H9 (cell line): ENCODE measurements at regions not wholly inside any gene's neighbourhood (a gene's known extent, or its start where the extent isn't known, plus 50 kb on each side); places are given as distances from the start of the nearest gene placed in this dataset.

ENCODE experiments used
- DNase-seq: peaks from one replicate; pipeline ENCODE4 v3.0.0-alpha.2; 2017
- H2AFZ ChIP-seq: one replicate; pipeline ENCODE4 v1.6.1; 2013; ENCODE audit warnings: mild to moderate bottlenecking, low read length, control low read depth, moderate library complexity
- H2AK5ac ChIP-seq: 2 replicates; pipeline ENCODE4 v1.6.1; 2013; ENCODE audit warnings: low read length, control low read depth, mixed read lengths; ENCODE audit not compliant: insufficient read length
- H2BK120ac ChIP-seq: one replicate; pipeline ENCODE4 v1.6.1; 2013; ENCODE audit warnings: low read depth, mild to moderate bottlenecking, low read length, control low read depth, inconsistent platforms; ENCODE audit not compliant: poor library complexity, severe bottlenecking
- H2BK12ac ChIP-seq: 2 replicates; pipeline ENCODE4 v1.6.1; 2013; ENCODE audit warnings: low read length, control low read depth, mixed read lengths, low read depth; ENCODE audit not compliant: insufficient read length
- H2BK15ac ChIP-seq: 2 replicates; pipeline ENCODE4 v1.6.1; 2013; ENCODE audit warnings: low read depth, low read length, control low read depth
- H2BK20ac ChIP-seq: one replicate; pipeline ENCODE4 v1.6.1; 2013; ENCODE audit warnings: low read depth, mild to moderate bottlenecking, low read length, control low read depth, inconsistent platforms; ENCODE audit not compliant: poor library complexity, severe bottlenecking
- H2BK5ac ChIP-seq: 2 replicates; pipeline ENCODE4 v1.6.1; 2013; ENCODE audit warnings: low read length, control low read depth, mixed read lengths; ENCODE audit not compliant: insufficient read length
- H3K14ac ChIP-seq: 2 replicates; pipeline ENCODE4 v1.6.1; 2013; ENCODE audit warnings: low read length, control low read depth; ENCODE audit not compliant: insufficient read depth
- H3K18ac ChIP-seq: 2 replicates; pipeline ENCODE4 v1.6.1; 2013; ENCODE audit warnings: low read depth, mild to moderate bottlenecking, mixed read lengths, low read length, control low read depth; ENCODE audit not compliant: insufficient read length
- H3K23ac ChIP-seq: 2 replicates; pipeline ENCODE4 v1.6.1; 2013; ENCODE audit warnings: low read length, control low read depth, mixed read lengths, low read depth; ENCODE audit not compliant: insufficient read length
- H3K23me2 ChIP-seq: 2 replicates; pipeline ENCODE4 v1.6.1; 2013; ENCODE audit warnings: low read depth, mild to moderate bottlenecking, mixed read lengths, low read length, control low read depth; ENCODE audit not compliant: insufficient read length, poor library complexity, severe bottlenecking
- H3K27ac ChIP-seq: 2 replicates; pipeline ENCODE4 v1.5.1; 2013; ENCODE audit warnings: low read length, control low read depth, mixed read lengths, low read depth; ENCODE audit not compliant: insufficient read length
- H3K27me3 ChIP-seq: 2 replicates; pipeline ENCODE4 v1.6.1; 2013; ENCODE audit warnings: low read length, control low read depth, inconsistent platforms; ENCODE audit not compliant: insufficient read depth
- H3K4ac ChIP-seq: 2 replicates; pipeline ENCODE4 v1.6.1; 2013; ENCODE audit warnings: low read depth, mild to moderate bottlenecking, control low read depth, inconsistent platforms, low read length, moderate library complexity
- H3K4me1 ChIP-seq: 2 replicates; pipeline ENCODE4 v1.6.1; 2013; ENCODE audit warnings: low read length, control low read depth, inconsistent platforms; ENCODE audit not compliant: insufficient read depth
- H3K4me2 ChIP-seq: 2 replicates; pipeline ENCODE4 v1.6.1; 2013; ENCODE audit warnings: low read length, control low read depth, mixed read lengths; ENCODE audit not compliant: insufficient read length, insufficient read depth
- H3K56ac ChIP-seq: 2 replicates; pipeline ENCODE4 v1.6.1; 2013; ENCODE audit warnings: low read depth, mild to moderate bottlenecking, mixed read lengths, low read length, control low read depth; ENCODE audit not compliant: insufficient read length
- H3K79me1 ChIP-seq: 2 replicates; pipeline ENCODE4 v1.6.1; 2013; ENCODE audit warnings: low read depth, mild to moderate bottlenecking, moderate library complexity, low read length, control low read depth, inconsistent platforms; ENCODE audit not compliant: insufficient read depth, poor library complexity, severe bottlenecking
- H3K79me2 ChIP-seq: 2 replicates; pipeline ENCODE4 v1.6.1; 2013; ENCODE audit warnings: low read length, control low read depth, inconsistent platforms; ENCODE audit not compliant: insufficient read depth
- H3K9ac ChIP-seq: 2 replicates; pipeline ENCODE4 v1.6.1; 2013; ENCODE audit warnings: low read length, control low read depth, mixed read lengths; ENCODE audit not compliant: insufficient read length; ENCODE audit errors: extremely low read depth
- H3K9me3 ChIP-seq: one replicate; pipeline ENCODE4 v1.6.1; 2013; ENCODE audit warnings: low read depth, low read length, inconsistent platforms; ENCODE audit not compliant: control insufficient read depth
- H3T11ph ChIP-seq: one replicate; pipeline ENCODE4 v1.6.1; 2013; ENCODE audit warnings: mild to moderate bottlenecking, low read length, control low read depth, inconsistent platforms
- H4K20me1 ChIP-seq: one replicate; pipeline ENCODE4 v1.6.1; 2013; ENCODE audit not compliant: control insufficient read depth, insufficient read length, insufficient read depth
- H4K5ac ChIP-seq: 2 replicates; pipeline ENCODE4 v1.6.1; 2013; ENCODE audit warnings: low read depth, mild to moderate bottlenecking, mixed read lengths, low read length, control low read depth; ENCODE audit not compliant: insufficient read length
- H4K8ac ChIP-seq: replicated peaks from 2 replicates; pipeline ENCODE4 v1.6.1; 2013; ENCODE audit warnings: low read length, control low read depth, mixed read lengths, low read depth; ENCODE audit not compliant: insufficient read length
- H4K91ac ChIP-seq: 2 replicates; pipeline ENCODE4 v1.6.1; 2013; ENCODE audit warnings: low read depth, mild to moderate bottlenecking, moderate library complexity, mixed read lengths, low read length, control low read depth; ENCODE audit not compliant: insufficient read length
- H3K27ac Mint-ChIP-seq, 3 experiments: 2 replicates in 2 of 3; 3 replicates in 1 of 3; pipeline ENCODE4 v1.8.0; 2020 to 2021; ENCODE audit warnings: mixed read lengths in 3 of 3, mild to moderate bottlenecking in 1 of 3, moderate library complexity in 1 of 3
- H3K27me3 Mint-ChIP-seq: 2 replicates; pipeline ENCODE4 v1.8.0; 2021; ENCODE audit warnings: low read depth, mild to moderate bottlenecking, moderate library complexity, mixed read lengths
- H3K36me3 Mint-ChIP-seq, 3 experiments: 2 replicates in 2 of 3; 3 replicates in 1 of 3; pipeline ENCODE4 v1.8.0; 2020 to 2021; ENCODE audit warnings: low read depth in 3 of 3, mixed read lengths in 3 of 3; ENCODE audit not compliant: insufficient read depth in 1 of 3
- H3K4me1 Mint-ChIP-seq, 2 experiments: 2 replicates each; pipeline ENCODE4 v1.8.0; 2020; ENCODE audit warnings: mixed read lengths in 2 of 2
- H3K4me3 Mint-ChIP-seq, 2 experiments: 2 replicates in 1 of 2; 3 replicates in 1 of 2; pipeline ENCODE4 v1.8.0; 2020 to 2021; ENCODE audit warnings: mild to moderate bottlenecking in 2 of 2, mixed read lengths in 2 of 2, moderate library complexity in 1 of 2
- H3K9me3 Mint-ChIP-seq, 2 experiments: 2 replicates in 1 of 2; 3 replicates in 1 of 2; pipeline ENCODE4 v1.8.0; 2020; ENCODE audit warnings: mild to moderate bottlenecking in 2 of 2, mixed read lengths in 2 of 2, moderate library complexity in 1 of 2
- WGBS: extraction: QIAGEN DNeasy Blood & Tissue Kit; methylation state at CpG from one replicate; pipeline ENCODE4 v1.1.7; 2013; ENCODE audit warnings: missing lambda C conversion rate, low lambda C conversion rate, mixed read lengths; ENCODE audit not compliant: insufficient read length; ENCODE audit errors: extremely low coverage; 5-methylcytosine and 5-hydroxymethylcytosine counted together
- TF ChIP-seq, protein P1 (sequence below): fragments of 200-600 bp; sonication (generic); conservative IDR thresholded peaks from 3 replicates; pipeline ENCODE4 v1.8.0; 2021; ENCODE audit warnings: antibody characterized with exemption, mild to moderate bottlenecking

DNA sequence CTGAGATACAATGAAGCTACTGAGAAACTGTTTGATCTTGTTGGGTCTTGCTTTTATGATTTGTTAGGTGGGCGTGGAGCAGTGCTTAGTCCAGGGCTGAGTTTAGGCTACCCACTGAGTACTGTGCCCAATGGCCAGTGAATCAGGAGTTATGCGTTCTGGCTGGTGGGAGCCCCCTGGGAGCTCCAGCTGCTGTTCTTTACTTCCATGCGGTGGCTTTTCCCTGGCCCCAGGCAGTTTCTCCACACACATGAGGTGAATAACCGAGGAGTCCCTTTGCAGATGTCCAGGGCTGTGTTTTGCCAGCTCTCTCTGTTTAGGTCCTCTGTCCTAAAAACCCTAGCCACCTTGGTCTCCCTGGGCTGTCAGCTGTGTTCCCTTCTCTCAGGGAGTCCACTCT, 106.5 kb downstream of the KLF13 start:
- no peak overlapping the region for H3K18ac ChIP-seq
- H3K4me2 ChIP-seq = no peak overlapping the region
- H2AFZ ChIP-seq = no peak overlapping the region
- no peak overlapping the region for H3K27ac ChIP-seq
- no peak overlapping the region for H2BK12ac ChIP-seq
- H3K27me3 ChIP-seq = no peaks in the 10 kb centered on the region
- no peak overlapping the region for H3K56ac ChIP-seq
- H2AK5ac ChIP-seq = no peak overlapping the region
- no peaks in the 10 kb centered on the region for H3K9me3 ChIP-seq
- H3K9ac ChIP-seq = no peak overlapping the region
- no peak overlapping the region for H4K8ac ChIP-seq
- H3K4me1 Mint-ChIP-seq = peaks cover 10 to 11% of the 10 kb centered on the region in 2 experiments
- H3K27me3 Mint-ChIP-seq = peaks cover 14% of the 10 kb centered on the region
- no peak overlapping the region for H3K4me3 Mint-ChIP-seq
- no CpG with 5 or more reads among the region's 4 CpGs for WGBS
- no peaks in the 10 kb centered on the region for H3K4me1 ChIP-seq
- no peaks in the 10 kb centered on the region; a peak in 1 of 5 replicates for H3K9me3 Mint-ChIP-seq
- no peak overlapping the region for H4K5ac ChIP-seq
- no peak overlapping the region for H2BK15ac ChIP-seq
- no peak overlapping the region for H3K14ac ChIP-seq
- no peak for DNase-seq
- H3K27ac Mint-ChIP-seq = no peak overlapping the region
- no peak overlapping the region for H3T11ph ChIP-seq
- TF ChIP-seq, protein P1, sequence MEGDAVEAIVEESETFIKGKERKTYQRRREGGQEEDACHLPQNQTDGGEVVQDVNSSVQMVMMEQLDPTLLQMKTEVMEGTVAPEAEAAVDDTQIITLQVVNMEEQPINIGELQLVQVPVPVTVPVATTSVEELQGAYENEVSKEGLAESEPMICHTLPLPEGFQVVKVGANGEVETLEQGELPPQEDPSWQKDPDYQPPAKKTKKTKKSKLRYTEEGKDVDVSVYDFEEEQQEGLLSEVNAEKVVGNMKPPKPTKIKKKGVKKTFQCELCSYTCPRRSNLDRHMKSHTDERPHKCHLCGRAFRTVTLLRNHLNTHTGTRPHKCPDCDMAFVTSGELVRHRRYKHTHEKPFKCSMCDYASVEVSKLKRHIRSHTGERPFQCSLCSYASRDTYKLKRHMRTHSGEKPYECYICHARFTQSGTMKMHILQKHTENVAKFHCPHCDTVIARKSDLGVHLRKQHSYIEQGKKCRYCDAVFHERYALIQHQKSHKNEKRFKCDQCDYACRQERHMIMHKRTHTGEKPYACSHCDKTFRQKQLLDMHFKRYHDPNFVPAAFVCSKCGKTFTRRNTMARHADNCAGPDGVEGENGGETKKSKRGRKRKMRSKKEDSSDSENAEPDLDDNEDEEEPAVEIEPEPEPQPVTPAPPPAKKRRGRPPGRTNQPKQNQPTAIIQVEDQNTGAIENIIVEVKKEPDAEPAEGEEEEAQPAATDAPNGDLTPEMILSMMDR = no peak
- no peaks in the 10 kb centered on the region for H3K36me3 Mint-ChIP-seq
- no peak overlapping the region for H2BK5ac ChIP-seq
- H3K79me2 ChIP-seq = no peaks in the 10 kb centered on the region
- H2BK20ac ChIP-seq = no peak overlapping the region
- no peaks in the 10 kb centered on the region for H3K23me2 ChIP-seq
- H3K23ac ChIP-seq = no peak overlapping the region
- no peaks in the 10 kb centered on the region for H3K79me1 ChIP-seq
- H3K4ac ChIP-seq = no peak overlapping the region
- H4K91ac ChIP-seq = no peak overlapping the region
- no peak overlapping the region for H2BK120ac ChIP-seq
- H4K20me1 ChIP-seq = no peaks in the 10 kb centered on the region
